Cardiac muscle cell (in vitro differentiated cells and primary cell): ENCODE measurements at regions not wholly inside any gene's neighbourhood (a gene's known extent, or its start where the extent isn't known, plus 50 kb on each side); places are given as distances from the start of the nearest gene placed in this dataset.

Experiments used
- DNase-seq, 2 donors: peaks; one replicate each; pipeline versions ENCODE4 v3.0.0 to v3.0.0-alpha.2; 2010 to 2017; ENCODE audit warnings: low read depth in 1 of 2, low spot score in 1 of 2
- H3K27ac ChIP-seq: fragments of 200-600 bp; sonication (generic); 2 replicates; pipeline ENCODE4 v1.5.1; 2016
- H3K27me3 ChIP-seq: fragments of 200-600 bp; sonication (generic); 2 replicates; pipeline ENCODE4 v1.6.0; 2016; ENCODE audit warnings: control low read depth
- H3K36me3 ChIP-seq: fragments of 200-600 bp; sonication (generic); 2 replicates; pipeline ENCODE4 v1.5.1; 2016; ENCODE audit warnings: control low read depth
- H3K4me1 ChIP-seq: fragments of 200-600 bp; sonication (generic); 2 replicates; pipeline ENCODE4 v1.8.1; 2017; ENCODE audit warnings: low read depth, mild to moderate bottlenecking, mixed run types
- H3K4me3 ChIP-seq: fragments of 200-600 bp; sonication (generic); 2 replicates; pipeline ENCODE4 v1.5.1; 2016; ENCODE audit warnings: mild to moderate bottlenecking
- H3K9me3 ChIP-seq: fragments of 200-600 bp; sonication (generic); 2 replicates; pipeline ENCODE4 v1.5.1; 2017; ENCODE audit warnings: low read depth, mild to moderate bottlenecking, control low read depth
- TF ChIP-seq, protein P1 (sequence below): IDR thresholded peaks from 2 replicates; pipeline ENCODE4 v1.5.1; 2012; ENCODE audit warnings: low read depth, mild to moderate bottlenecking, low read length

DNA sequence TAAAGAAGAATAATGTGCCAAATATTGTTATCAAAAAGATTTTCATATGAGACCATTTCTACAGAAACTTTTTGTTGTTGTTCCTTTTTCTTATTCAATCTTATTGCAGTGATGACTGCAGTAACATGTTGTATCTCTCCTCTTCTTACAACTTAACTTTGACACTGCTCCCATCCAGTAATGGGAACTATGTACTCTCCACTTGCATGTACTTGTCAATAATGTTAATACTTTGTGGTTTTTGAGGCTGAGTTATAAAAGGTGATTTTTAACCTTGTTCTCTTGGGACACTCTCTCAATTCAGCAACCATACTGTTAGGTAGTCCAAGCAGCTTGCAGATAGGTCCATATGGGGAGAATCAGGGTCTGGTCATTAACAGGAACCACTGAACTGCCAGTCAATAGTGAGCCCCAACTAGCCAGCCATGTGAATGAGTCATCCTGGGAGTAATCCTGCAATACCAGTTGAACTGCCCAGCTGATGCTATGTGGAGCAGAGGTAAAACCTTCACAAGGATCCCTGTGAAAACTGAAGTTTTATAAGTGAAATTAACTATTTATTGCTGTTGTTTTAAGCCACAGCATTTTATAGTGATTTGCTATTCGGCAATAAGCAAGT is 199.6 kb upstream of the DAB2 start:
- H3K9me3 ChIP-seq = no peaks in the 10 kb centered on the region

DNA sequence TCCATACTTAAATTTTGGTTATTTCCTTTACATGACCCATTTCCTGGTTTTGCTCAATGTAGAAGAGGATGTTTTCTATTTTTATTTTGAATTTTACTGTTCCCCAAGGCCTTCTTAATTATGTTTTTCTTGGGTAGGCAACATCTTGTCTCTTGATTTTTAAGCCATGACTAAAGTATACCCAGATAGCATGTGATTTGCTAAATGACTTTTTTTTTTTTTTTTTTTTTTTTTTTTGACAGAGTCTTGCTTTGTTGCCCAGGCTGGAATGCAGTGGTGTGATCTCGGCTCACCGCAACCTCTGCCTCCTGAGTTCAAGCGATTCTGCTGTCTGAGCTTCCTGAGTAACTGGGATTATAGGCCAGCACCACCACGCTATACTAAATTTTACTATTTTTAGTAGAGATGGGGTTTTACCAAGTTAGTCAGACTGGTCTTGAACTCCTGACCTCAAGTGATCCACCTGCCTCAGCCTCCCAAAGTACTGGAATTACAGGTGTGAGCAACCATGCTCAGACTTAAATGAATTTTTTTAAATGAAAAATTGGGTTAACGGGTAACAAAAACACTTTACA is 198.6 kb upstream of the DAB2 start:
- no peaks in the 10 kb centered on the region for H3K9me3 ChIP-seq
- no peak for DNase-seq
- no peak overlapping the region for H3K27ac ChIP-seq
- no peaks in the 10 kb centered on the region for H3K36me3 ChIP-seq
- no peaks in the 10 kb centered on the region for H3K4me1 ChIP-seq
- TF ChIP-seq, protein P1, sequence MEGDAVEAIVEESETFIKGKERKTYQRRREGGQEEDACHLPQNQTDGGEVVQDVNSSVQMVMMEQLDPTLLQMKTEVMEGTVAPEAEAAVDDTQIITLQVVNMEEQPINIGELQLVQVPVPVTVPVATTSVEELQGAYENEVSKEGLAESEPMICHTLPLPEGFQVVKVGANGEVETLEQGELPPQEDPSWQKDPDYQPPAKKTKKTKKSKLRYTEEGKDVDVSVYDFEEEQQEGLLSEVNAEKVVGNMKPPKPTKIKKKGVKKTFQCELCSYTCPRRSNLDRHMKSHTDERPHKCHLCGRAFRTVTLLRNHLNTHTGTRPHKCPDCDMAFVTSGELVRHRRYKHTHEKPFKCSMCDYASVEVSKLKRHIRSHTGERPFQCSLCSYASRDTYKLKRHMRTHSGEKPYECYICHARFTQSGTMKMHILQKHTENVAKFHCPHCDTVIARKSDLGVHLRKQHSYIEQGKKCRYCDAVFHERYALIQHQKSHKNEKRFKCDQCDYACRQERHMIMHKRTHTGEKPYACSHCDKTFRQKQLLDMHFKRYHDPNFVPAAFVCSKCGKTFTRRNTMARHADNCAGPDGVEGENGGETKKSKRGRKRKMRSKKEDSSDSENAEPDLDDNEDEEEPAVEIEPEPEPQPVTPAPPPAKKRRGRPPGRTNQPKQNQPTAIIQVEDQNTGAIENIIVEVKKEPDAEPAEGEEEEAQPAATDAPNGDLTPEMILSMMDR = no peak
- no peak overlapping the region for H3K4me3 ChIP-seq
- no peaks in the 10 kb centered on the region for H3K27me3 ChIP-seq

More for the DNA sequence above, 199.6 kb upstream of the DAB2 start:
- TF ChIP-seq, protein P1 = no peak
- DNase-seq = peak in 1 of 2 donors; percentile 30
- Histone ChIP-seq H3K27ac (no peak overlapping the region), H3K36me3 (no peaks in the 10 kb centered on the region), H3K27me3 (no peaks in the 10 kb centered on the region), H3K4me1 (no peaks in the 10 kb centered on the region), H3K4me3 (no peak overlapping the region)

DNA sequence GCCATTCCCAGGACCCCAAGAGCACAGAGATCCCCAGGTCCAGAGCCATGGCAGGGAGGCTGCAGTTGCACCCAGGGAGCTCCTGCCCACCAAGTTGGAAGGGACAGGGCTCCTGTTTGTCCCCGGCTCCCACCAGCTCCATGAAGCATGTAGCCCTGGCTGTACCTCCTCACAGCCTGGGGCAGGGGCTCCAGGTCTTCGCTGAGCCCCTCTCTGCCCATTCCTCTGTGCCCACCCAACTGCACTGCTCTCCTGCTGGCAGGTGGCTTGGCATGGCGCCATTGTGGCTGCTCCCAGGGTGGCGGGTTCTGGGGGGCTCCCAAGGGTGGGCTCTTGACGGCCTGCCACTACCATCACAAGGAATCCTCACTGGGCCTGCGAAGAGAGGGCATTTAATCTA is 197.5 kb upstream of the DAB2 start:
- Histone ChIP-seq H3K27ac (no peak overlapping the region), H3K36me3 (no peaks in the 10 kb centered on the region), H3K9me3 (no peaks in the 10 kb centered on the region), H3K4me1 (no peaks in the 10 kb centered on the region), H3K4me3 (no peak overlapping the region), H3K27me3 (no peaks in the 10 kb centered on the region)
- DNase-seq = no peak
- TF ChIP-seq, protein P1 = no peak

DNA sequence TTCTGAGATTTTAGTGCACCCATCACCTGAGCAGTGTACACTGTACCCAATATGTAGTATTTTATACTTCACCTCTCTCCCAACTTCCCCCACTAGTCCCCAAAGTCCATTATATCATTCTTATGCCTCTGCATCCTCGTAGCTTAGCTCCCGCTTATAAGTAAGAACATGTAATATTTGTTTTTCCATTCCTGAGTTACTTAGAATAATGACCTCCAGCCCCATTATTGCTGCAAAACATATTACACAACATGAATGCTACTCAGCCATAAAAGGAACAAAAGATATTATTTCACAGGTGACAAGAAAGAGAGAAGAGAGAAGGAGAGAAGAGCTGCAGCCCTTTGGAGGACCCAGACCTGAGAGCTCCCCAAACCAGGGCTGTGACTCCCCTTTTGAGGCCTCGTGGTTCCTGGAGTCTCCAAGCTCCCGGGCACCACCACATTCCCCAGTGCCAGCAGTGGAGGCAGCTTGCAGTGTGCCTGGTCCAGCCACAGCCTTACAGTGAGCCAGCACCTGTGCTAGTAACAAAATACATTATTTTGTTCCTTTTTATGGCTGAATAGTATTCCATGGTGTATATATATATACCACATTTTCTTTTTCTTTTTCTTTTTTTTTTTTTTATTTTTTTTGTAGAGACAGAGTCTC is 194.5 kb upstream of the DAB2 start:
- TF ChIP-seq, protein P1 = no peak
- H3K36me3 ChIP-seq = no peaks in the 10 kb centered on the region

DNA sequence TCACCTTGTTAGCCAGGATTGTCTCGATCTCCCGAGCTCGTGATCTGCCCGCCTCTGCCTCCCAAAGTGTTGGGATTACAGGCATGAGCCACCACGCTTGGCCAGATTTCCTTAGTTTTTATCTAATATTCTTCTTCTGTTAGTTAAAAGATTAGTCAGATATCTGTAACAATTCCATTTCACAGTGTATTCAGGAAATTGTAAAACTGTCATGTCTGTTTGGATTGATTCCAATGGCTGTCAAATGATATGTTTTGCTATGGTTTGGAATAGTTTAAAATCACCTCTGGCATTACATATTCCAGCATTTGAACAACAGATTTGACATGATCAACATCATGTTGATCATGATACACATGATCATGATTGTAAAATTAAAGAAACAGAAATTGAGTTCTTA is 193.6 kb upstream of the DAB2 start:
- H3K27me3 ChIP-seq = no peaks in the 10 kb centered on the region
- H3K36me3 ChIP-seq = no peaks in the 10 kb centered on the region
- H3K4me1 ChIP-seq = no peaks in the 10 kb centered on the region
- no peaks in the 10 kb centered on the region for H3K9me3 ChIP-seq
- TF ChIP-seq, protein P1 = no peak
- no peak overlapping the region for H3K27ac ChIP-seq
- DNase-seq = no peak
- H3K4me3 ChIP-seq = no peak overlapping the region

More for the DNA sequence above, 194.5 kb upstream of the DAB2 start:
- Histone ChIP-seq H3K4me1 (no peaks in the 10 kb centered on the region), H3K4me3 (no peak overlapping the region), H3K9me3 (no peaks in the 10 kb centered on the region), H3K27me3 (no peaks in the 10 kb centered on the region), H3K27ac (no peak overlapping the region)
- DNase-seq = no peak
